Endothelial cell of umbilical vein (primary cell): ENCODE measurements at regions not wholly inside any gene's neighbourhood (a gene's known extent, or its start where the extent isn't known, plus 50 kb on each side); places are given as distances from the start of the nearest gene placed in this dataset.

Source experiments
- BruUV-seq: library from RNA; stranded (reverse); fragments of 400-500 nt; replicated peaks from 2 replicates; lab custom pipeline; 2021; lab: Mats Ljungman, UMichigan
- CTCF ChIA-PET: fragments of 300-600, 350-600 bp; sonication (Branson Sonifier 250); formaldehyde crosslinking; loops from one replicate; lab custom pipeline; 2021; ENCODE audit warnings: antibody characterized with exemption, inconsistent platforms; lab: Charles Lee
- POLR2A ChIA-PET: fragments of 300-600, 350-600 bp; sonication (Branson Sonifier 250); formaldehyde crosslinking; loops from one replicate; lab custom pipeline; 2021; ENCODE audit warnings: antibody characterized with exemption, inconsistent platforms; lab: Charles Lee
- DNase-seq: peaks from one replicate; pipeline ENCODE4 v3.0.0-alpha.2; 2011; ENCODE audit warnings: low read depth, low spot score
- FAIRE-seq: peaks from 2 replicates; lab custom pipeline; 2011; peaks lifted over from hg19 to GRCh38; lab: Jason Lieb, UNC
- H2AFZ ChIP-seq: 2 replicates; pipeline ENCODE4 v1.6.0; 2012; ENCODE audit warnings: low read depth, low read length, control low read depth, inconsistent platforms
- H3K27ac ChIP-seq: 2 replicates; pipeline ENCODE4 v1.5.1; 2011; ENCODE audit warnings: low read depth, mild to moderate bottlenecking, control low read depth, low read length, moderate library complexity; ENCODE audit not compliant: insufficient read depth
- H3K27me3 ChIP-seq, 2 experiments: 2 replicates each; pipeline versions ENCODE4 v1.6.0 to v1.6.1; 2011; ENCODE audit warnings: low read length in 2 of 2, mixed read lengths in 1 of 2; ENCODE audit not compliant: control insufficient read depth in 2 of 2, insufficient read depth in 2 of 2
- H3K36me3 ChIP-seq, 2 experiments: 2 replicates in 1 of 2; 3 replicates in 1 of 2; pipeline ENCODE4 v1.5.1; 2011; ENCODE audit warnings: low read length in 2 of 2, mild to moderate bottlenecking in 1 of 2, moderate library complexity in 1 of 2; ENCODE audit not compliant: control insufficient read depth in 2 of 2, insufficient read depth in 2 of 2; ENCODE audit errors: extremely low read depth in 1 of 2
- H3K4me1 ChIP-seq: 3 replicates; pipeline ENCODE4 v1.5.1; 2011; ENCODE audit warnings: mild to moderate bottlenecking, low read length; ENCODE audit not compliant: control insufficient read depth, insufficient read depth; ENCODE audit errors: extremely low read depth
- H3K4me2 ChIP-seq: 2 replicates; pipeline ENCODE4 v1.6.1; 2011; ENCODE audit warnings: low read length, control low read depth, mixed read lengths; ENCODE audit not compliant: insufficient read depth
- H3K4me3 ChIP-seq, 3 experiments: fragments of 200-600 bp in 1 of 3; sonication (generic), shearing (Covaris generic) in 1 of 3; replicated peaks in 1 of 3; 2 replicates each; pipeline ENCODE4 v1.5.1; 2011 to 2016; ENCODE audit warnings: control low read depth in 3 of 3, low read length in 3 of 3, mild to moderate bottlenecking in 2 of 3, inconsistent platforms in 1 of 3, low read depth in 1 of 3, moderate library complexity in 1 of 3; ENCODE audit not compliant: insufficient read depth in 1 of 3
- H3K79me2 ChIP-seq: 2 replicates; pipeline ENCODE4 v1.6.0; 2012; ENCODE audit warnings: low read length, inconsistent platforms; ENCODE audit not compliant: control insufficient read depth, insufficient read depth
- H3K9ac ChIP-seq: replicated peaks from 2 replicates; pipeline ENCODE3; 2011; ENCODE audit warnings: low read length, control low read depth; ENCODE audit not compliant: insufficient read depth; ENCODE audit errors: extremely low read depth
- H3K9me1 ChIP-seq: replicated peaks from 3 replicates; pipeline ENCODE4 v1.6.0; 2011; ENCODE audit warnings: mild to moderate bottlenecking, low read length; ENCODE audit not compliant: control insufficient read depth, insufficient read depth; ENCODE audit errors: extremely low read depth
- H3K9me3 ChIP-seq: replicated peaks from 2 replicates; pipeline ENCODE4 v1.5.1; 2012; ENCODE audit warnings: low read length, inconsistent platforms; ENCODE audit not compliant: control insufficient read depth, insufficient read depth
- H4K20me1 ChIP-seq: replicated peaks from 2 replicates; pipeline ENCODE3; 2011; ENCODE audit warnings: mild to moderate bottlenecking, low read length; ENCODE audit not compliant: control insufficient read depth, insufficient read depth; ENCODE audit errors: extremely low read depth
- CTCF ChIP-seq, 2 donors: IDR thresholded peaks; 1 replicate in 1 of 2; 2 replicates in 1 of 2; pipeline ENCODE4 v1.5.1; 2011; ENCODE audit warnings: low read length in 2 of 2, mild to moderate bottlenecking in 2 of 2, moderate library complexity in 2 of 2, control low read depth in 1 of 2, inconsistent platforms in 1 of 2, low read depth in 1 of 2; ENCODE audit not compliant: insufficient read depth in 1 of 2; ENCODE audit errors: extremely low read depth in 1 of 2
- EZH2 ChIP-seq: IDR thresholded peaks from 2 replicates; pipeline ENCODE4 v1.6.1; 2012; ENCODE audit warnings: borderline replicate concordance, low read depth, mild to moderate bottlenecking, moderate library complexity, low read length, inconsistent platforms; ENCODE audit not compliant: severe bottlenecking
- FOS ChIP-seq: IDR thresholded peaks from 2 replicates; pipeline ENCODE4 v1.6.1; 2011; ENCODE audit warnings: mild to moderate bottlenecking, low read length, moderate library complexity, borderline replicate concordance; ENCODE audit not compliant: insufficient read depth
- GATA2 ChIP-seq: IDR thresholded peaks from 2 replicates; pipeline ENCODE4 v1.7.0; 2011; ENCODE audit warnings: low read depth, mild to moderate bottlenecking, moderate library complexity, mixed read lengths, low read length; ENCODE audit not compliant: insufficient read length, insufficient read depth
- JUN ChIP-seq: IDR thresholded peaks from 2 replicates; pipeline ENCODE4 v1.6.1; 2011; ENCODE audit warnings: borderline replicate concordance, low read depth; ENCODE audit not compliant: insufficient read length, insufficient read depth
- MAX ChIP-seq: IDR thresholded peaks from 2 replicates; pipeline ENCODE4 v1.6.1; 2011; ENCODE audit not compliant: insufficient read depth, insufficient read length
- MYC ChIP-seq: IDR thresholded peaks from one replicate; pipeline ENCODE4 v1.6.1; 2011; ENCODE audit warnings: mild to moderate bottlenecking, low read depth, low read length
- POLR2A ChIP-seq: IDR thresholded peaks from 2 replicates; pipeline ENCODE4 v1.6.1; 2012; ENCODE audit warnings: low read depth, mild to moderate bottlenecking, control low read depth, low read length
- POLR2AphosphoS5 ChIP-seq: IDR thresholded peaks from 2 replicates; pipeline ENCODE4 v1.6.1; 2012; ENCODE audit warnings: low read depth, mild to moderate bottlenecking, control low read depth, low read length, moderate library complexity; ENCODE audit not compliant: insufficient read depth
- dilution Hi-C: fragments of 300-500 bp; cut with MboI; formaldehyde crosslinking; loops from one replicate; pipeline ENCODE4 v1.15.0; 2019; ENCODE audit warnings: low sequenced_read_pairs; ENCODE audit not compliant: extremely low pct_ligation_motif_present
- intact Hi-C: fragments of 100-400 bp; cut with micrococcal nuclease; formaldehyde crosslinking; loops from one replicate; pipeline ENCODE4 v1.10.0; 2022

- H3K9me1 ChIP-seq: no peaks in the 10 kb centered on the region
- TF ChIP-seq GATA2: no peak
- TF ChIP-seq MAX: no peak
- TF ChIP-seq EZH2: no peak
- no peak for TF ChIP-seq FOS
Observed at GRCh38 chr7:125436220-125436619, 506.6 kb upstream of the POT1 start.

GRCh38 chr7:125431349-125431748 is 501.7 kb upstream of the POT1 start:
- dilution Hi-C loops: no loop called here
- no peaks in the 10 kb centered on the region for H3K36me3 ChIP-seq
- no peaks in the 10 kb centered on the region for H3K4me1 ChIP-seq
- BruUV-seq: no TSS peak
- no peak for FAIRE-seq
- no peak overlapping the region for H3K27ac ChIP-seq
- no peak overlapping the region for H3K9ac ChIP-seq
- POLR2A ChIA-PET: no interaction called here
- H3K9me1 ChIP-seq: no peaks in the 10 kb centered on the region
- DNase-seq: no peak
- no peaks in the 10 kb centered on the region for H4K20me1 ChIP-seq
- no peak for TF ChIP-seq FOS
- TF ChIP-seq MAX: no peak
- TF ChIP-seq GATA2: no peak
- TF ChIP-seq CTCF (IDR thresholded peaks at IDR 0.05; ENCODE audit: extremely low read depth in 1 of 2, insufficient read depth in 1 of 2, low read depth in 1 of 2, low read length in 2 of 2): no peak
- TF ChIP-seq EZH2: no peak
- no peak for TF ChIP-seq MYC
- TF ChIP-seq POLR2AphosphoS5: no peak
- TF ChIP-seq POLR2A: no peak
- no peak for TF ChIP-seq JUN
- no peaks in the 10 kb centered on the region for H3K27me3 ChIP-seq
- H3K79me2 ChIP-seq: no peaks in the 10 kb centered on the region
- H2AFZ ChIP-seq: no peak overlapping the region
- intact Hi-C loops: no loop called here
- no peak overlapping the region for H3K4me3 ChIP-seq
- H3K9me3 ChIP-seq: no peaks in the 10 kb centered on the region
- no peak overlapping the region for H3K4me2 ChIP-seq
- CTCF ChIA-PET: no interaction called here

More at GRCh38 chr7:125436220-125436619, 506.6 kb upstream of the POT1 start:
- H3K4me1 ChIP-seq: no peaks in the 10 kb centered on the region
- H3K9me3 ChIP-seq: no peaks in the 10 kb centered on the region
- H3K27ac ChIP-seq: no peak overlapping the region
- POLR2A ChIA-PET: no interaction called here
- FAIRE-seq (no peak), DNase-seq (no peak)
- no peak overlapping the region for H3K9ac ChIP-seq
- no peaks in the 10 kb centered on the region for H3K79me2 ChIP-seq
- no TSS peak for BruUV-seq
- no peak overlapping the region for H3K4me2 ChIP-seq
- H4K20me1 ChIP-seq: no peaks in the 10 kb centered on the region
- CTCF ChIA-PET: interaction anchor here (1.0 kb wide), 1 partner anchor 10 kb away, joined by 3 read pairs; no protein-coding TSS in a partner anchor
- intact Hi-C loops (no loop called here), dilution Hi-C loops (no loop called here)
- H3K27me3 ChIP-seq: no peaks in the 10 kb centered on the region
- no peak overlapping the region for H2AFZ ChIP-seq
- H3K36me3 ChIP-seq: no peaks in the 10 kb centered on the region
- no peak overlapping the region for H3K4me3 ChIP-seq
